HL-60/S4 treated with phorbol 12-myristate 13-acetate at 8.2 ng/mL for 4 days and 3 days (cell line): ENCODE measurements at regions not wholly inside any gene's neighbourhood (a gene's known extent, or its start where the extent isn't known, plus 50 kb on each side); places are given as distances from the start of the nearest gene placed in this dataset.

ENCODE experiments used
- in situ Hi-C: fragments of 300-500 bp; cut with MboI; formaldehyde crosslinking; loops from 2 replicates; pipeline ENCODE4 v1.15.0; 2022; ENCODE audit warnings: low sequenced_read_pairs

DNA sequence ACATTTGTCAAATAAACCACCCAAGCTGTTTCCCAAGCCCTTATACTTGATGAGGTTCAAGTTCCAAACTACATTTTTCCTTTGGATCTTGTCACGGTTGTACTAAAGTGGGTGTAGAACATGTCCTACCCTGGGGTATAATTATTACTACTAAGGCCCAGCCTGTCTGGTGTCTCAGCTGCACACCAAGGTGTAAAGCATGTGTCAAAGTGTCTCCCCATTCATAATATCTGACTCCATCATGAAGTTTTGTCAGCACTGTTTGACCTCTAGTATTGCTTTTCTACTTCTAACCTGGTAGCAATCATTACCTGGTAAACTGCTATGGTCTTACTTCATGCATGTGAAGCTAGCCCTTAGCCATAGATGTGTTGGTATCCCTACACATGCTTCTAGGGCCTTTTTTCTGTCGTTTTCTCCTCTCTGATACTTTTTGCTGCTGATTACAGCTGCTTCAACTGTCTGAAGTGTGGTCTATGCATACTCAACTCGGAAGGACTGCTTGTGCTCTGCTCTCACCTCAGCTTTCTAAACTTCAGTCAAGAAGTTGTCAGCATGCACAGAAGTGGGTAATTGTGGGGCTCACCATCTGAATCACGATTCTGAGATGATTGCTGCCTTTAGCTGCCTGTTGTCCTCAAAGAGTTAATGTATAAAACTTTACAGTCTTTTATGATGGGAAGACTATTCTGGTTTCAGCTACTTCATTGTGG lies 445.7 kb upstream of the TRIB2 start:
- in situ Hi-C loops: no loop called here

DNA sequence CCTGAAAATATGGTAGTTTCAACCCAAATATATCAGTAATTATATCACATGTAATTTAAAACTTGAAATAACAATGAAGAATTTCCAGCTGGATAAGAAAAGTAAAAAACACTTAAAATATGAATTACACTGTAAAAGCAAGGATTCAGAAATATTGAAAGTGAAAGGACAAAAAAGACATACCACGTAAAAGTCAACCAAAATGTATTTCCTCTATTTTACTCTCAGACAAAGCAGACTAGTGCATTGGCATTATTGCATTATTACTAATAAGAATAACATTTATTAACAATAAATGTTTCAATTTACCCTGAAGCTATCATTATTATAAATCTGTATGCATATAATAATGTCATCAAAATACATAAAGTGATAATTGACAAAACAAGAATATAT lies 445.1 kb upstream of the TRIB2 start:
- in situ Hi-C loops: no loop called here

DNA sequence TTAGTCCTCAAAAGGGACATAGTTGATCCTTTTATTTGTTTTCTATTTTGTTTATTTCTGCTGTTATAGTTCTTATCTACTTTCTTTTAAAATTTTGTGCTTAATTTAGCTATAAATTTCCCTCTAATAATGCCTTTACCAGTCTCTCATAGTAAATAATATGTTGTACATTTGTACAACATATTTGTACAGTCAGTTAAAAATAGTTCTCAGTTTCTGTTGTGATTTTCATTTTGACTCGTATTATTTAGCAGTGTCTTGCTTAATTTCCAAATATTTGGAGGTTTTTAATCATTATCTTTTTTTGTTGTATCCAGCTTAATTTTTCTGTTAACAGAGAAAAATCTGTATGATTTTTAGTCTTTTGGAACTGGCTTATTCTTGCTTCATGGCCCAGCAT lies 443.6 kb upstream of the TRIB2 start:
- in situ Hi-C loops: no loop called here

DNA sequence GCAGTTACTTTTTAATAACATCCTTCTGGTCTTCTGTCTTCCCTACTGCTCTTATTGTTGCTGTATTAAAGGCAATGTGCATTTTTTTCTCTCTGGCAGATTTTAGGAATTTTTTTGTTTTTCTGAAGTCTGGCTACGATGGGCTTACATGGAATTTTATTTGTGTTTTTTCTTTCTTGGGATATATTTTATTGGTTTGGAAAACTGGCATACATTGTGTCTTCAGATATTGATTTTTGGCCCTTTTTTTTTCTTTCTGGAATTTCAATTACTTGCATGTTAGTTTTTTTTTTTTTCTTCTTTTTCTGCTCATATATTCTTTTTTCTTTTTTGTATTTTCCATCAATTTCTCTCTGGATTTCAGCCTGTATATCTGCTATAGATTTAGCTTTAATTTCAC lies 442.1 kb upstream of the TRIB2 start:
- in situ Hi-C loops: no loop called here

DNA sequence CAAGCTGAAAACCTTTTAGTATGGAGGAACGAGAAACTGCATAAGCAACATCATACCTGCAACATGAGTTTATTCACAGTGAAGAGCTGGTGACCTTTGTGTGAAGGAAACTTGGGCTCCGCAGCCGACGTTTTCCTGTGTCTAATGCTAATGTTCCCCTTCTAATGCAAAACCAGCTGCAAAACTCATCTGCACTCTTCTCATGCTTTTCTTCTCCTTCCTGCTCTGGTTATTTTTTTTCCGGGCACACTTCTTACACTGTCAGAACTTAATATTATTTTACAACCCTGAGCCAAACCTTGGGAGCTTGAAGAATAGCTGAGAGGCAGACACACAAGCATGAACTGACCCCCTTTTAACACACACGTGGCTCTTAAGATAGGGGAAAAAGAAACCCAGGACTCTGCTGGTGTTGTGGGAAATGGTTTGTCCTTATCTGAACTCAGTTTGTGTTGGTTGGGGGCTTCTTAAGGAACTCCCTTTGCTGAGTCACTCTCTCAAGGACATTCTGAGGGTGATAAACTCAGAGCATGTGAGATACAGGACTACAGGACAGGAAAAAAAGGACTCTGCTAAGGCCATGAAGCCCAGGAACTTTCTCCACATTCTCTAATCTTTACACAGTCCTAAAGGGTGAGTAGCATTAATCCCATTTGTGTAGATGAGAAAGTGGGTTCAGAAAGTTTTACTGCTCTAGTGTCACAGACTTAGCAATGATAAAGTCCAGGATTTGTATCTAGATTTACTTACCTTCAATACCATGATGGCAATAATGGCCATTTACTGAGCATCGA lies 439.3 kb upstream of the TRIB2 start:
- in situ Hi-C loops: no loop called here

DNA sequence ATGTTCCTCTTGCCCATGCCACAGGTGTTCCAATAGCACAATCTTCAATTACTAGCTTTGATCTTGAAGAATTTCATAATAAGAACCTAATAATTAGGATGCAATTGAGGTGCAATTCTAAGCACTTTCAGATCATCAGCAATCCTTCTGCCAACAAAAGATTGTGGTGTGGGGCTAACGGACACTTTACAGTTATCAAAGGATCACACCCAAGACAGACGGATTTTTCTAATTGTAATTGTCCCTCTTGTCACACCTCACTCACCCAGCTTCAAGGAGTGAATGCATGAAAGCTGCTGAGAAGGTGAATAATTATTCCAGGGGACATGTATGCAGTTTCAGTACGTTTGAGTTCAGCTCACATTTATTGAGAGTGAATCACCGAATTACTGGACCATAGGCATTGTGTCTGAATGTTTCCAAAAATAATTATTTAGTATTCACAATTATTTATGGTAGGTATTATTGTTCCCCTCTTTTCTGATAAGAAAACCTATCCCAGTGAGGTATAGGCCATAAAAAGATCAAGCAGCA lies 438.5 kb upstream of the TRIB2 start:
- in situ Hi-C loops: no loop called here

DNA sequence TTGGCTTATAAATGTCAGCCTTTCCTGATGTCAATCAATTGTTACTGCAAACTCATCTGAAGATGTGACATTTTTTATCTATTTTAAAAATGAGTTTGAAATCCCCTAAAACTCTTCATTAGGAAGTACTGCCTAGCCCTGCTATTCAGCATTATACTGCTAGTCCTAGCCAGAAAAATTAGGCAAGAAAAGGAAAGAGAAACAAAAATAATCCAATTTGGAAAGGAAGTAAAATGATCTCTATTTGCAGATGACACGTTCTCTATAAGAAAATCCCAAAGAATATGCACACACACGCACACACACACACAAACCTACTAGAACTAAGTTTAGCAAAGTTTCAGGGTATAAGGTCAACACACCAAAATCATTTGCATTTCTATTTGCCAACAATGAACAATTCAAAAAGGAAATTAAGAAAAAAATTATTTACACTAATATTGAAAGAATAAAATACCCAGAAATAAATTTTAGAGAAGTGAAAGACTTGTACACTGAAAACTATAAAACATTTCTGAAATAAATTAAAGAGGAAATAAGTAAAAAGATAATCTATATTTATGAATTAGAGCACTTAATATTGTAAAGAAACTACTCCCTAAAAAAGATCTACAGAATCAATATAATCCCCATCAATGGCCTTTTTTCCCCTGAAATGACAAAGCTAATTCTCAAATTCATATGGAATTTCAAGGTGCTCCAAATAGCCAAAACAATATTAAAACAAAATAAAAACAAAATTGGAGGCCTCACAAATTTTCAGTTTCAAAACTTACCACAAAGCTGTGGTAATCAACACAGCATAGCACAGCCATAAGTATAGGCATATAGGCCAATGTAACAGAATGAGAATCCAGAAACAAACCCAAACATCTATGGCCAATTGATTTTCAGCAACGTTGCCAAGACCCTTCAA lies 433.7 kb upstream of the TRIB2 start:
- in situ Hi-C loops: no loop called here

DNA sequence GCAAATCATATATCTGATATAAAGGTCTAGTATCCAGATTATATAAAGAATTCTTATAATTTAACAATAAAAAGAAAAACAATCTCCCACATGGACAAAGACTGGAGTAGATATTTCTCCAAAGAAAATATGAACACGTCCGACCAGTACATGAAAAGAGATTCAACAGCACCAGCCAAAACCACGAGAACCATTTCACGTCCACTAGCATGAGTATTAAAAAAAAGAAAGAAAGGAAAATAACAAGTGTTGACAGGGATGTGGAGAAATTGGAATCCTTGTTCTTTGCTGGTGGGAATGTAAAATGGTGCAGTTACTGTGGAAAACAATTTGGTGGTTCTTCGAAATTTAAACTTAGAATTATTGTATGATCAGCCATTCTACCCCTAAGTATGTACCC lies 432.7 kb upstream of the TRIB2 start:
- in situ Hi-C loops: no loop called here

DNA sequence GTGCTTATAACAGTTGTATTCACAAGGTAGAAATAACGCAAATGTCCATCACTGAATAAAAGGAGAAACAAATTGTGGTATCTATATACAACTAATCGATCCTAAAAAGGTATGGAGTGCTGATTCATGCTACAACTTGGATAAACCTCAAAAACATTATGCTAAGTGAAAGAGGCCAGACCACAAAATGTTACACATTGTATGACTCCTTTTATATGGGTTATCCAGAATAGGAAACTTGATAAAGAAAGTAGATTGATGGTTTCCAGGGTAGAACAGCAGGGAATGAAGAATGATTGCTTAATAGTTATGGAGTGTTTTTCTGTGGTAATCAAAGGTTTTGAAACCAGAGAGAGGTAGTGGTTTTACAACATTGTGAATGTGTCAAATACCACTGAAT lies 432.2 kb upstream of the TRIB2 start:
- in situ Hi-C loops: no loop called here

DNA sequence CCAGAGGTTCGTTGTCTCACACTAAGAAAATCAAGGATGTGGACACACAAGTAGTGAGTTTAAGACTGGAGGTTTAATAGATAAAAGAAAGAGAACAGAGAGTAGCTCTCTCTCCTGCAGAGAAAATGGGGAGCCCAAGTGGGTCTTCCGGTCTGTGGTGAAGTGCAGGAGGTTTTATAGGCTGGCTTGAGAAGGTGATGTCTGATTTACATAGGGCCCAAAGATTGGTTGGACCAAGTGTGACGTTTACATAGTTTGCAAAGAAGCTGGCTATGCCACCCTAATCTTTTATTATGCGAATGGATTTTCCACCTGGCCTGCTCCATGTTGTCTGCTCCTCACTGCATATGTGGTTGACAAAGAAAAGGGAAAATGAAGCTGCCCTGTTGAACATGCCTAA lies 430.4 kb upstream of the TRIB2 start:
- in situ Hi-C loops: no loop called here

DNA sequence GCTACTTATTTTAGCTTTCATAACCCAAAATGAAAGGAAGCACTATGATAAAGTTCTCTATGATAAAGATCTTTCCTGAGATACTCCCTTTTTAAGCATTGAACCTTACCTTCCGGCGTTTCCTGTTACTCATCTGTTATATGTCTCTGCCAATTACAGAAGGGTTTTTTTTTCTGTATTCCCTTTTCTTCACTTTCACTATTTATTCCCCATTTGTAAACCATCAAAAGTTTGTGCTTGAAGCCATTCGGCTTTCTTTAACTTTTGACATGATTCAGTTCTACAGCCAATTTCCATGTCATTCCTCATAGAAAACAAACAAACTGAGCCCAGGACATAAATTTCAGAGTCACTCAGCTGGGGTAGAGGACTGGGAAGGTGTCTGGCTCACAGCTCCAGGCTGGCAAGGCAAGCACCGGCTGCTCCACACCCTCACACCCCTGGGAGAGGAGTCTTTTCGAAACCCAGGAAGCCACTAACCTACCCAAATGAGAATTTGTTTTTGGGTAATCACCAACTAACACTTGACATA lies 429.4 kb upstream of the TRIB2 start:
- in situ Hi-C loops: no loop called here

DNA sequence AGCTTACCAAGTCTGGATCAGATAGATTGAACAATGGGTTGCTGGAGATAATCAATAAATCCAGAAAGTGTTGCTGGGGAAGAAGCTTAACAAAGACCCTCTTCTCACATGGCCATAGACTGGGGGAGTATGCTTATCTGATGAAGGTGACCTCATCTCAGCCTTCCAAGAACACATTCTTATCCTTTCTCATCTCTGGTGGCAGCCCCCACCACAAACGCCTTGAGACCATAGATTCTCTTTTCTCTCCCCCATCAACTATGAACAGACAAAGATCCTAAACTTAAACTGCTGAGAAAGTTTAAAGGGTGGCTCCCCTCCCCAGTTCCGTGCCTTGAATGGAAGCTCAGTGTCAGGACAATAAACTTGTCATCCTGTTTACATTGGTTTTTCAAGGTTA lies 428.7 kb upstream of the TRIB2 start:
- in situ Hi-C loops: no loop called here

DNA sequence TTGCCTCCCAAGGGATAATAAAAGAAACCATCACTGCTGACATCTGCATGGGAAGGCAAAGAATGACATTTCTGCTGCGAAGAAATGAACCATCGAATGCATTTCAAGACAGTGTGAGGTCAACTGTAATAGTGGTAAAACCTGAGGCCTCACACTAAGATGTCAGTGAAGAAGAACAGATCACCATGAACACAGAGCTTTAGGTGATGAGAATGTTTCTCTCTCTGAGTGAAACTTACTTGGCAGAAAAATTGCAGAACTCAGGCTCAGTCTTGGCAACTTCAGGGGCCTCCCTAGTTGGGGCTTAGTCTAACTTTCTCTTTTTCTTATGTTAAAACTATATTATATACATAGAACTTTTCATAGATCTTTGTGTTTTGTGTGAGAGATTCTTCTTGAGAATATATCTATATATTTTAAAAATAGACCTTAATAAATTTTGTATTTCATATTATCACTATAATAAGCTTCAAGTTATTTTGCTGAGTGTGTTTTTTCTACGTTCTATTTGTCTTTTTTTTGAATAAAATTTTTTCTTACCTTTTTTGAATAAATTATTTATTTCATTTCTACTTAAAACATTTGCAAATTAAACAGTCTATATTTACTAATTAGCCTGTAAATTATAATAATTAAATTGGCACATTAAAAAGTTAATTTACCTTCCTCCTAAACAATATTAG lies 427.5 kb upstream of the TRIB2 start:
- in situ Hi-C loops: no loop called here

DNA sequence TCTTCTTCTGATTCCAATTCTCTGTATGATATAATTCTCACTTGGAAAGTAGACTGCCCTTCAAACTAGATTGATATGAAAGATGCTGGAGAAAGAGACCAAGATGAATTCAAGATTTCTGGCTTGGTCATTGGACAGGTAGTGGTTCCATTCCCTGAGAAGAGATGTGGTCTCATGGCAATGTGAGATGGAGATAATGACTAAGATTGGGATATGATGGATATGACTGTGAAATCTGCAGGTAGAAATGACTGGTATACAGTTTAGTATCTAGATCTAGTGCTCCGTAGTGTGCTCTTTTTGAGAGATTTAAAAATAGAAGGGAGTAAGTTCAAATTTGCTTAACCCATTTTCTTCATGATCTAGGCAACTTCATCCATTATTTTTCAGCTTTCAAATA lies 425.4 kb upstream of the TRIB2 start:
- in situ Hi-C loops: no loop called here

DNA sequence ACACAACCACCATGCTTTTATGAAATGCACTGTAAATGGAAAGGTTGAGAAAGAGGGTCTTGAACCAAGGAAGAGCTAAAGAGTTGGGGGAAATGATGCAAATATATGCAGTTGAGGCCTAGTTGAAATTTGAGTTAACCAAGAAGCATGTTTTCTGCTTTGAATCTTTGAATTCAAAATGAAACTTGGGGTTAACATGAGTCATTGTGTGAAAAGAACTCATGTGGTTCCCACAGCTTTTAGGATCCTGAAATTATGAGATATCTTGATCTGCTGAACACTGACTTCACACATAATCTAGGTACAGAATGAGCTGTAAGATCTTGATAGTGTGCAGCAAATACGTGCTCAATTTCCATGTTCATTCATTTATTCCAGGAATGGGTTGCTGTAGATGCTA lies 422.9 kb upstream of the TRIB2 start:
- in situ Hi-C loops: no loop called here

DNA sequence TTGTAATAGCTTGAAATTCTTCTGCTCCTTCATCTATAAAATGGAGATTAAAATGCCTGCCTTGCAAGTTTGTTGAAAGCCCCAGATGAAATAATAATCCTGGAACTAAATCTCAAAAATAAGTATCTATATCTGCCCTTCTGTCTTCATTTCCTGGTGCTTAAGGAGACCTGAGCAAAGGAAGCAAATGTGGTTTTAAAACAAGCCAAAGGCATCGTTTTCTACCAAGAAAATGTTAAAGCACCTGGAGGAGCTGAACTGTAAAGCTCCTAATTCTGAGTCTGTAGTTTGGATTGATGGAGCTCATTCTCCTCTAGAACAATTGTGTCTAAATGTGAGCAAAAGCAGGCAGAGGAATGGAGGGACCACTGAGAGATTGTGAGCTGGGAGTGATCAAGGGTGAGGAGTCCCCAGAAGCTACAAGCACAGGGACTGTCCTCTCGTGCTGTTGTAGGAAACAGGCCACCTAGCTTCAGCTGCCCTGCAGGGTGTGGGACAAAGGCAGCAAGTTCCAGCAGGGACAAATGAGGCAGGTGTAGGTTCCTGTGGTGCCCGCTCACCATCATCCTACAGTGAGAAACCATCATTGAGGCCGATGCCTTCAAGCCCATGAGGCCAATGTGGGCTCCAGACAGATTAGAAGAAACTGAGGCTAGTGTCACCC lies 420.7 kb upstream of the TRIB2 start:
- in situ Hi-C loops: no loop called here

DNA sequence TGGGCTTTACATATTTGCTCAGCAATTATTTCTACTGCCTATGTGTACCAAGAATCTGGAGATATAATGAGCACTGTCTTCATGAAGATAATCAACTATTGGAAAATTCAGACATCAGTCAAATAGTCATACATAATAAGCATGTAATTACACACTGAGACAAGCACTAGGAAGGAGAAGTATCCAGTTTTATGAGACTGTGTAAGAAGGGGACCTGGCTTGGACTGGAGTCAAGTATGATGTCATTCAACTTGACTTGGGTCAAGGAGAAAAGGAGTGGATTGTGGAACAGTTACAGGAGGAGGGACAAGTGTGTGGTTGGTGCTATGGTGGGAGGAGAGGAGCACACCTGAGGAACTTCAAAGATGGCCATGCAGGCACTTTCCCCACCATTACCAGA lies 419.8 kb upstream of the TRIB2 start:
- in situ Hi-C loops: no loop called here

DNA sequence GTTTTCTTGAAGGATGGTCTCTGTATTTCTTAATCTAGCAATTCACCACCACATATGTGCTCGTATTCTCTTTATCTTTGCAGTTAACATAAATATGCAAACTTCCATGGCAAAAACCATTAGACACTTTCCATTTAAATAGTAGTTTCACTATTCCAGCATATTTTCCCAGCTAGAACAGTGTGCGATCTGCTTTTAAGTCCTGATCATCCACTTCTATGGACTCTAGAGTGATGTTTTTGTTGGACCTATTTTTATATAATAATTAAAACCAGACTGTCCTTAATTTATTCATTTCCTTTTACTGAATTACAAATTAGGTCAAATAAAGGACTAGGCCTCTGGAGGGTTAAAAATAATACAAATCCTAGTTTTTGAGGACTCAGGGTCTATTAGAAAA lies 418.4 kb upstream of the TRIB2 start:
- in situ Hi-C loops: no loop called here

DNA sequence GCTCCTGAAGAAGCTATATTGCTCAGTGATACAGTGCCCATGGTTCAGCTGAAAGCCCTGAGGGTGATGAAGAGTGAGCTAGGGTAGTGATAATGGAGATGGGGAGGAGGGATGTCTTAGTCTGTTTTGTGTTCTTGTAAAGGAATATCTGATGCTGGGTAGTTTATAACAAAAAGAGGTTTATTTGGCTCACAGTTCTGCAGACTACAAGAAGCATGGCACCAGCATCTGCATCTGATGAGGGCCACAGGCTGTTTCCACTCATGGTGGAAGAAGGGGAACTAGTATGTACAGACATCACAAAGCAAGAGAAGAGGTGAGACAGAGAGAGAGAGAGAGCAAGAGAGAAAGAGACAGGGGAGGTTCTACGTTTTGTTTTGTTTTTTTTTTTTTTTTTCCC lies 417.3 kb upstream of the TRIB2 start:
- in situ Hi-C loops: no loop called here

DNA sequence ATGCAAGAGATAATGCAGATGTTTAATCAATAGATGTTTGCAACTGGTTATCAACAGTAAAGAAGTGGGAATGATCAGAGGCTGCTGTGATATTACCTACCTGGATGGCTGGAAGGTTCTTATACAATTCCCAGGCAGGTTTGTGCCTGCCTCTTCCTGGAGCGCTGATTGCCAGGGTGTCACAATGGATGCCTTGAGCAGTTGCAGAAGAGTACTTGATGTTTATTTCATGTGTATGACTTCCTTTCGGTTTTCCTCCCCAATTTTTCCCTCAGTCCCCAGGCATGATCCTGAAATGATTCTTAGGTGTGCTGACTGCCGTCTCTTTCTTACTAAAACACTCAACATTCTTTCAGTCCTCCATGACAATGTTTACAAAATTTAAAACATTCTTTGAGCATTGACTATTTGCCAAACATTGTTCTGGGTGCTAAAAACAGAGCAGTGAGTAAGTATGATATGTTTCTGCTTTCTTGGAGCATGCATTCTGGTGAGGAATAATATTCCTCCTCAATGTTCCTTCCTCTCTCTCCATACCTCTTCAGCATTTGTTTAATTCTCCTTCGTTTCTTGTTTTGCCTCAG lies 416.6 kb upstream of the TRIB2 start:
- in situ Hi-C loops: no loop called here
